ENCODE measurements at regions not wholly inside any gene's neighbourhood (a gene's known extent, or its start where the extent isn't known, plus 50 kb on each side); places are given as distances from the start of the nearest gene placed in this dataset.
A peak's percentile ranks its signal among the peaks of the same experiment; 100 is the strongest.

- no peak for DNase-seq (ENCODE audit: low read depth)
These were observed 220.1 kb downstream of the OSR1 start for GRCh38 chr2:19138264-19138825.

GRCh38 chr2:19137433-19137832 lies 221.0 kb downstream of the OSR1 start:
- no peak for DNase-seq (ENCODE audit: low read depth)

GRCh38 chr2:19132967-19133366 lies 225.5 kb downstream of the OSR1 start:
- DNase-seq (ENCODE audit: low read depth), result no peak

GRCh38 chr2:19131871-19132270 lies 226.6 kb downstream of the OSR1 start:
- no peak for DNase-seq (ENCODE audit: low read depth)

- DNase-seq (ENCODE audit: low read depth), result no peak
These were observed 230.3 kb downstream of the OSR1 start for GRCh38 chr2:19128148-19128547.

GRCh38 chr2:19127616-19128015 lies 230.8 kb downstream of the OSR1 start:
- DNase-seq (ENCODE audit: low read depth), result no peak

GRCh38 chr2:19125901-19126680 lies 232.3 kb downstream of the OSR1 start:
- no peak for DNase-seq (ENCODE audit: low read depth)

GRCh38 chr2:19124135-19124534 lies 234.3 kb downstream of the OSR1 start:
- DNase-seq (ENCODE audit: low read depth), result no peak

- DNase-seq (ENCODE audit: low read depth), result no peak
These were observed 234.9 kb downstream of the OSR1 start for GRCh38 chr2:19123556-19123955.

GRCh38 chr2:19122220-19122619 lies 236.2 kb downstream of the OSR1 start:
- no peak for DNase-seq (ENCODE audit: low read depth)

- DNase-seq (ENCODE audit: low read depth), result peak; percentile 68
These were observed 237.3 kb downstream of the OSR1 start for GRCh38 chr2:19120941-19121750.

- no peak for DNase-seq (ENCODE audit: low read depth)
These were observed 238.2 kb downstream of the OSR1 start for GRCh38 chr2:19120181-19120580.

- no peak for DNase-seq (ENCODE audit: low read depth)
These were observed 239.0 kb downstream of the OSR1 start for GRCh38 chr2:19119326-19120001.

- DNase-seq (ENCODE audit: low read depth), result no peak
These were observed 241.5 kb downstream of the OSR1 start for GRCh38 chr2:19116918-19117317.

GRCh38 chr2:19114754-19115231 lies 243.6 kb downstream of the OSR1 start:
- no peak for DNase-seq (ENCODE audit: low read depth)

GRCh38 chr2:19114126-19114525 lies 244.3 kb downstream of the OSR1 start:
- DNase-seq (ENCODE audit: low read depth), result no peak

GRCh38 chr2:19111354-19111753 lies 247.1 kb downstream of the OSR1 start:
- no peak for DNase-seq (ENCODE audit: low read depth)

GRCh38 chr2:19109518-19109917 lies 248.9 kb downstream of the OSR1 start:
- DNase-seq (ENCODE audit: low read depth), result no peak

GRCh38 chr2:19106376-19106775 lies 252.0 kb downstream of the OSR1 start:
- DNase-seq (ENCODE audit: low read depth), result no peak

- DNase-seq (ENCODE audit: low read depth), result no peak
These were observed 253.9 kb downstream of the OSR1 start for GRCh38 chr2:19104503-19104902.

GRCh38 chr2:19102696-19103423 lies 255.6 kb downstream of the OSR1 start:
- no peak for DNase-seq (ENCODE audit: low read depth)

- DNase-seq (ENCODE audit: low read depth), result no peak
These were observed 256.5 kb downstream of the OSR1 start for GRCh38 chr2:19101968-19102367.
